HL-60 (cell line): ENCODE measurements at regions not wholly inside any gene's neighbourhood (a gene's known extent, or its start where the extent isn't known, plus 50 kb on each side); places are given as distances from the start of the nearest gene placed in this dataset.

Source experiments
- CTCF ChIP-seq: IDR thresholded peaks from one replicate; pipeline ENCODE4 v1.5.1; 2011; ENCODE audit warnings: low read length, control low read depth, inconsistent platforms; ENCODE audit not compliant: insufficient read depth
- GABPA ChIP-seq: IDR thresholded peaks from 2 replicates; pipeline ENCODE4 v1.6.1; 2012; ENCODE audit warnings: low read depth
- POLR2AphosphoS5 ChIP-seq: IDR thresholded peaks from 2 replicates; pipeline ENCODE4 v1.6.1; 2012; ENCODE audit warnings: low read depth
- REST ChIP-seq: IDR thresholded peaks from 2 replicates; pipeline ENCODE4 v1.6.1; 2012; ENCODE audit warnings: low read depth; ENCODE audit not compliant: insufficient replicate concordance

- TF ChIP-seq CTCF (no peak), GABPA (no peak), POLR2AphosphoS5 (no peak), REST (no peak)
Observed at GRCh38 chr2:16195681-16196070, 255.3 kb downstream of the MYCN start.
